AG04450 (cell line): ENCODE measurements at regions not wholly inside any gene's neighbourhood (a gene's known extent, or its start where the extent isn't known, plus 50 kb on each side); places are given as distances from the start of the nearest gene placed in this dataset.
"Not testable (repeated sequence)": the region's sequence is repeated elsewhere in the genome, so short reads cannot be mapped to it uniquely, and the experiment has no call there.

Source experiments
- CTCF ChIA-PET: fragments of 300-600, 350-600 bp; formaldehyde crosslinking; extraction: SDS; loops from one replicate; lab custom pipeline; 2022; ENCODE audit warnings: antibody characterized with exemption, inconsistent platforms; lab: Charles Lee
- POLR2A ChIA-PET: fragments of 350-600 bp; formaldehyde crosslinking; extraction: SDS; loops from one replicate; lab custom pipeline; 2021; ENCODE audit warnings: antibody characterized with exemption, inconsistent platforms; lab: Yijun Ruan, JAX
- DNase-seq: peaks from one replicate; pipeline ENCODE4 v3.0.0-alpha.2; 2011; ENCODE audit warnings: low read depth, low spot score
- H3K27ac ChIP-seq: one replicate; pipeline ENCODE4 v1.5.1; 2012; ENCODE audit warnings: low read depth, low read length, control low read depth
- H3K27me3 ChIP-seq: one replicate; pipeline ENCODE4 v1.6.0; 2012; ENCODE audit warnings: low read length; ENCODE audit not compliant: control insufficient read depth, insufficient read depth
- H3K4me3 ChIP-seq: 2 replicates; pipeline ENCODE4 v1.5.1; 2011; ENCODE audit warnings: mild to moderate bottlenecking, low read depth, low read length, control low read depth
- H3K9me3 ChIP-seq: 2 replicates; pipeline ENCODE4 v1.5.1; 2012; ENCODE audit warnings: low read length; ENCODE audit not compliant: control insufficient read depth, insufficient read depth
- TF ChIP-seq, protein P1 (sequence below): IDR thresholded peaks from 2 replicates; pipeline ENCODE4 v1.5.1; 2011; ENCODE audit warnings: low read depth, low read length, control low read depth, inconsistent platforms

DNA sequence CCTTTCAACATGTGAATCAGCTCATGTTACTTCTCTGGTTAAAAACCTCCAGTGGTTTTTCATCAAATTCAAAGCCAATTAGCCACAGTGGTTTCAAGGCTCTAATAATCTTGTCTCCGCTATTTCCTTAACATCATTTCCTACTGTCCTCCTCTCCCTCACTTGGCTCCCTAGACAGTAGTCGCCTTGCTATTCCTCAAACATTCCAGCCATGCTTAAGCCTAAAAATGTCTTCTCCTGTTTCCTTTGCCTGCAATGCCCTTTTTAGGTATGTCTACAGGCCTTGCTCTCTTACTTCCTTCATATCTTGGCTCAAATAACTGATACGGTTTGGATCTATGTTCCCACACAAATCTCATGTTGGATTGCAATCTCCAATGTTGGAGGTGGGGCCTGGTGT lies 779.4 kb upstream of the LRRN3 start:
- CTCF ChIA-PET, result no interaction called here
- no peak overlapping the region for H3K4me3 ChIP-seq

DNA sequence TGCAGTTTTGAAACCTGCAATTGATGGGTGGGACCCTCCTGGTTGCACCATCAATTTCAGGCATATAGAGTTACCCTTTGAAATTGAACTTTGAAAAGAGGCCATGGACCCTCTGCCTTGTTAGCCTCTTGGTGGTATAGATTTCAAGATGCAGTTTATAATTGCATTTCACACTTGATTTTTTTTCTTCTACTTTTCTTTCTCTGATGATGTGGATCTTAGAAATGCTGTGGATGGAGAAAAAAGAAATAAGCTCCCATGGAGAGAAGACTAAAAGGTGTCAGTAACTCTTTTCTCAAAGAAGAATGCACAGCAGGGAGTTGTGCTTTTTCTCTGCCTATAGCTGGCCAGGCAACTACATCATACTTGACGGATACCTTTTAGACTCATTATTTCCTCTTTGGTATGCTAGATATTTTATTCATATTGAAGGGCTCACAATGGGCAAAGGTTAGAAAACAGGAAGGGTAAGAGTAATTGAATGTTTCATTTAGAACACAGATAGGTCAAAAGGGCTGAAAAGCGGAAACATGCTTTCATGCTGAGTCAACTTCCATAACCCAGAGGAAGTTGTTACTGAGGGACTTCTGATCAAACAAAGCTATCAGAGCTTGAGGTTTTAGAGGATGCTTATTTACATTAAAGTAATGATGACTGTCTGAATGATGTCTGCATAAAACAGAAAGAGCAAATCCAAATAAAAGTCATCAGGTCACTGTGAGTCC lies 773.2 kb upstream of the LRRN3 start:
- peak; percentile 13 for DNase-seq
- H3K4me3 ChIP-seq, result no peak overlapping the region
- no peaks in the 10 kb centered on the region; the same call in 1 of the 2 replicates for H3K9me3 ChIP-seq
- ChIA-PET POLR2A (no interaction called here), CTCF (no interaction called here)
- TF ChIP-seq, protein P1, sequence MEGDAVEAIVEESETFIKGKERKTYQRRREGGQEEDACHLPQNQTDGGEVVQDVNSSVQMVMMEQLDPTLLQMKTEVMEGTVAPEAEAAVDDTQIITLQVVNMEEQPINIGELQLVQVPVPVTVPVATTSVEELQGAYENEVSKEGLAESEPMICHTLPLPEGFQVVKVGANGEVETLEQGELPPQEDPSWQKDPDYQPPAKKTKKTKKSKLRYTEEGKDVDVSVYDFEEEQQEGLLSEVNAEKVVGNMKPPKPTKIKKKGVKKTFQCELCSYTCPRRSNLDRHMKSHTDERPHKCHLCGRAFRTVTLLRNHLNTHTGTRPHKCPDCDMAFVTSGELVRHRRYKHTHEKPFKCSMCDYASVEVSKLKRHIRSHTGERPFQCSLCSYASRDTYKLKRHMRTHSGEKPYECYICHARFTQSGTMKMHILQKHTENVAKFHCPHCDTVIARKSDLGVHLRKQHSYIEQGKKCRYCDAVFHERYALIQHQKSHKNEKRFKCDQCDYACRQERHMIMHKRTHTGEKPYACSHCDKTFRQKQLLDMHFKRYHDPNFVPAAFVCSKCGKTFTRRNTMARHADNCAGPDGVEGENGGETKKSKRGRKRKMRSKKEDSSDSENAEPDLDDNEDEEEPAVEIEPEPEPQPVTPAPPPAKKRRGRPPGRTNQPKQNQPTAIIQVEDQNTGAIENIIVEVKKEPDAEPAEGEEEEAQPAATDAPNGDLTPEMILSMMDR, result no peak
- no peaks in the 10 kb centered on the region for H3K27me3 ChIP-seq
- H3K27ac ChIP-seq, result no peak overlapping the region

More for the DNA sequence above, 779.4 kb upstream of the LRRN3 start:
- Histone ChIP-seq H3K27me3 (no peaks in the 10 kb centered on the region), H3K9me3 (no peaks in the 10 kb centered on the region; the same call in 1 of the 2 replicates), H3K27ac (no peak overlapping the region)
- TF ChIP-seq, protein P1, result no peak
- POLR2A ChIA-PET, result no interaction called here
- no peak for DNase-seq

DNA sequence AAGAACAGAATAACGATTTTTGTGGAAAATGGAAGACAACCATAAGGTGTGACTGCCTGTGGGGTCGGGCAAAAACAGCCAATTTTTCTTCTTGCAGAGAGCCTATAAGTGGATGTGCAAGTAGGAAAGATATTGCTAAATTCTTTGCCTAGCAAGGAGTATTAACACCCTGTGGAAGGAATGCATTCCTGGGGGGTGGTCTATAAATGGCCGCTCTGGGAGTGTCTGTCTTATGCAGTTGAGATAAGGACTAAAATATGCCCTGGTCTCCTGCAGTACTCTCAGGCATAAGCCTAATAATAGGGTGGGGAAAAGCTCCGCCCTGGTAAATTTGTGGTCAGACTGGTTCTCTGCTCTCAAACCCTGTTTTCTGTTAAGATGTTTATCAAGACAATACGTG lies 770.6 kb upstream of the LRRN3 start:
- CTCF ChIA-PET, result interaction anchor here (1.3 kb wide), 1 partner anchor 19 kb away, joined by 3 read pairs; no protein-coding TSS in a partner anchor
- H3K27me3 ChIP-seq, H3K9me3 ChIP-seq, H3K4me3 ChIP-seq, POLR2A ChIA-PET, H3K27ac ChIP-seq, DNase-seq: not testable (repeated sequence)

DNA sequence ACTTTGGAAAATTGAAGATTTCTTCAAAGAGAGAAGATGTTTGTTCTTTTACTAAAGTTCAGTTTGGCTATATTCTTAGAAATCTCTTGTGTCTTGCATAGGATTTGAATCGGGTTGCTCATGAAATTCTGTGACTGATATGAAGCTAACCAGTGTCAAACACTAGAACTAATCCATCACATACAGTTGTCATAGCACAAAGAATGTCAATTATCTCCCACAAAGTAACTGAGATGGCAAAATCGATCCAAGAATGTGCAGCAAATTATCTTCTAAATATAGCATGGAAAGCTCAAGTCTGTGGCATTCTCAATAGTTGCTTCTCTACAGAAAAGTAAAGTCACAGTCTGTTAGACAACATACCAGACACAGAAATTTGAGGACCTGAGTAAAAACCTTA lies 768.1 kb upstream of the LRRN3 start:
- TF ChIP-seq, protein P1, result no peak
- Histone ChIP-seq H3K9me3 (no peaks in the 10 kb centered on the region; the same call in 1 of the 2 replicates), H3K4me3 (no peak overlapping the region), H3K27me3 (no peaks in the 10 kb centered on the region), H3K27ac (no peak overlapping the region)
- DNase-seq, result no peak
- CTCF ChIA-PET, result no interaction called here
- POLR2A ChIA-PET, result interaction anchor here (0.6 kb wide), 1 partner anchor 13 kb away, joined by 6 read pairs; no protein-coding TSS in a partner anchor

DNA sequence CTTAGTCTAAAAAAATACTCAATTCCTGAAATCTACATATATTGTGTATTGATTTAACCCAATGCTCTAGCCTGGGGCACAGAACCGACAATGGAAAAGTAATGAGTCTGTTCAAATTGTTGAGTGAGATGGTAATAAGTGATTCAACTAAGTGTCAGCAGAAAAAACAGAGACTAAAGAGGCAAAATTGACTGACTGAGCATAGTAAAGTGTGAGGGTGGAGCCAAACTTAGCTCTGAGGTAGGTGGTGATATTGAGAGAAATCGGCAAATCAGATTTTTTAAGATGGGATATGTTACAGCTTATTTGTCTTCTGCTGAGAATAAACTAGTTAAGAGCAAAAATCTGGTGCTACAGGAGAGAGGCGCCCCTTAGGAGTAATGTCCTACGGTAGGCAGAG lies 764.0 kb upstream of the LRRN3 start:
- ChIA-PET CTCF (no interaction called here), POLR2A (no interaction called here)
- no peaks in the 10 kb centered on the region for H3K9me3 ChIP-seq
- TF ChIP-seq, protein P1, result no peak
- DNase-seq, result no peak
- no peaks in the 10 kb centered on the region for H3K27me3 ChIP-seq
- H3K4me3 ChIP-seq, result no peak overlapping the region
- no peak overlapping the region for H3K27ac ChIP-seq
